HG03280 (cell line): ENCODE measurements at regions not wholly inside any gene's neighbourhood (a gene's known extent, or its start where the extent isn't known, plus 50 kb on each side); places are given as distances from the start of the nearest gene placed in this dataset.
"Not testable (repeated sequence)": the region's sequence is repeated elsewhere in the genome, so short reads cannot be mapped to it uniquely, and the experiment has no call there.

Experiments
- ATAC-seq: cut with Tn5 transposase; IDR thresholded peaks from one replicate; pipeline ENCODE4 v1.9.1; 2021; ENCODE audit warnings: mild to moderate bottlenecking, moderate library complexity; ENCODE audit not compliant: unreplicated experiment

DNA sequence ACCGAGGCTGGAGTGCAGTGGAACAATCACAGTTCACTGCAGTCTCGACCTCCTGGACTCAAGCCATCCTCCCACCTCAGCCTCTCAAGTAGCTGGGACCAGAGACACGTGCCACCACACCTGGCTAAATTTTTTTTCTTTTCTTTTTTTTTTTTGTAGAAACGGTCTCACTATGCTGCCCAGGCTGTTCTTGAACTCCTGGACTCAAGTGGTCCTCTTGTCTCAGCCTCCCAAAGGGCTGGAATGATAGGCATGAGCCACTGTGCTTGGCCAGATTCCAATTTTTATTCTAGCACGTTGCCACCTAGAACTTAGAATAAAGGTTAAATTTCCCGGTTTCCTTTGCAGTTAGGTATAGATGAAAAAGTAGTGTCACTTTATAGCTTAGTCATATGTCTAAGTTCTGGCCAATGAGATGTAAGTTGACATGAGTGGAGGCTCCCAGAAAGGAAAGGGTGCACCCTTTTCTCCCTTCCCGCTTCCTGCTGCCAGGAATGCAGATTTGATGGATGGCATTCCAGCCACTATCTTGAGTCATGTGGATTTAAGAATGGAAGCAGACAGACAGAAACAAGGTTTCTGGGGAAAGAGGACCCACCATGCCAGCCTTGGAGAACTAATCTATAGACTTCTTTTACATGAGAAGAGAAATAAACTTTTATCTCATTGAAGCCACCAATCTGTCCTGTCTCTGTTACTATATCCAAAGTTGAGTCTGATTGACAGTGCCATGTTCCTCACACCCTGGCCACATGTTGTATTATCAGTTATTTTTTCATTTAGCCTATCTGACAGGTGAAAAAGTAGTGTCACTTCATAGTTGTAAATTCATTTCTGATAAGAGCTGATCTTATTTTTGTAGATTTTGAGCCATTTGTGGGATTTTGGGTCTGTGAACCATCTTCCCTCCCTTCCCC, 60.6 kb upstream of the NCOA3 start:
- ATAC-seq, result no peak

- no peak for ATAC-seq
These were observed 59.9 kb upstream of the NCOA3 start for GRCh38 chr20:47441774-47442150.

- ATAC-seq, result not testable (repeated sequence)
These were observed 58.6 kb upstream of the NCOA3 start for GRCh38 chr20:47443060-47443459.

DNA sequence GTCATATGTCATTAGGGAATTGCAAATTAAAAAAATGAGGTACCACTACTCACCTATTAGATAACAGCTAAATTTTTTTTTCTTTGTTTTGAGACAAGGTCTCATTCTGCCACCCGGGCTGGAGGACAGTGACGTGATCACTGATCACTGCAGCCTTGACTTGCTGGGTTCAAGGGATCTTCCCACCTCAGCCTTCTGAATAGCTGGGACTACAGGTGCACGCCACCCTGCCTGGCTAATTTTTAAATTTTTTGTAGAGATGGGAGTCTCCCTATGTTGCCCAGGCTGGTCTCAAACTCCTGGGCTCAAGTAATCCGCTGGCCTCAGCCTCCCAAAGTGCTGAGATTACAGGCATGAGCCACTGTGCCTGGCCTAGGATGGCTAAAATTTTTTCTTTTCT, 57.1 kb upstream of the NCOA3 start:
- no peak for ATAC-seq

- no peak for ATAC-seq
These were observed 56.4 kb upstream of the NCOA3 start for GRCh38 chr20:47445291-47445690.

GRCh38 chr20:47447350-47448296, 54.1 kb upstream of the NCOA3 start:
- not testable (repeated sequence) for ATAC-seq

GRCh38 chr20:47448429-47448828, 53.3 kb upstream of the NCOA3 start:
- no peak for ATAC-seq

- ATAC-seq, result no peak
These were observed 50.1 kb upstream of the NCOA3 start for GRCh38 chr20:47451602-47451904.
